GM20000 (cell line): ENCODE measurements at regions not wholly inside any gene's neighbourhood (a gene's known extent, or its start where the extent isn't known, plus 50 kb on each side); places are given as distances from the start of the nearest gene placed in this dataset.
"Not testable (repeated sequence)": the region's sequence is repeated elsewhere in the genome, so short reads cannot be mapped to it uniquely, and the experiment has no call there.

ENCODE experiments used
- DNase-seq: peaks from one replicate; pipeline ENCODE4 v3.0.0; 2012; ENCODE audit warnings: low spot score
- CTCF ChIP-seq: IDR thresholded peaks from 2 replicates; pipeline ENCODE4 v1.5.1; 2012; ENCODE audit warnings: mild to moderate bottlenecking, control low read depth; ENCODE audit errors: extremely low read depth, missing control alignments

GRCh38 chr15:85264614-85265190, 115.7 kb upstream of the AKAP13 start:
- not testable (repeated sequence) for DNase-seq

GRCh38 chr15:85267158-85267857, 113.1 kb upstream of the AKAP13 start:
- not testable (repeated sequence) for DNase-seq

GRCh38 chr15:85274315-85275050, 105.9 kb upstream of the AKAP13 start:
- DNase-seq = no peak
- TF ChIP-seq CTCF = no peak

- DNase-seq = no peak
- no peak for TF ChIP-seq CTCF
These were observed 103.9 kb upstream of the AKAP13 start for GRCh38 chr15:85276508-85276907.

- TF ChIP-seq CTCF = no peak
- no peak for DNase-seq
These were observed 103.5 kb upstream of the AKAP13 start for GRCh38 chr15:85276921-85277320.

- DNase-seq = no peak
- no peak for TF ChIP-seq CTCF
These were observed 102.5 kb upstream of the AKAP13 start for GRCh38 chr15:85277847-85278370.

GRCh38 chr15:85280203-85280602, 100.2 kb upstream of the AKAP13 start:
- TF ChIP-seq CTCF = no peak
- peak; percentile 41 for DNase-seq

GRCh38 chr15:85281293-85281882, 99.0 kb upstream of the AKAP13 start:
- TF ChIP-seq CTCF = no peak
- DNase-seq = no peak
